GM12878 (cell line): ENCODE measurements at regions not wholly inside any gene's neighbourhood (a gene's known extent, or its start where the extent isn't known, plus 50 kb on each side); places are given as distances from the start of the nearest gene placed in this dataset.

ENCODE experiments used
- ATAC-seq: fragments of 200-7000 bp; cut with Tn5 transposase; 3 replicates; pipeline ENCODE4 v1.9.1; 2020; ENCODE audit warnings: mild to moderate bottlenecking, moderate library complexity
- BruUV-seq: library from RNA; stranded (reverse); fragments of 400-500 nt; replicated peaks from 2 replicates; lab custom pipeline; 2021; lab: Mats Ljungman, UMichigan
- CTCF ChIA-PET: fragments of 300-600 bp; sonication (Branson Sonifier 250); formaldehyde crosslinking; extraction: SDS; loops from one replicate; lab custom pipeline; 2021; ENCODE audit warnings: inconsistent platforms; lab: Yijun Ruan, JAX
- POLR2A ChIA-PET: fragments of 350-600 bp; formaldehyde crosslinking; extraction: SDS; loops from one replicate; lab custom pipeline; 2021; ENCODE audit warnings: inconsistent platforms; lab: Charles Lee
- RAD21 ChIA-PET: fragments of 300-600 bp; sonication (Branson Sonifier 250); formaldehyde crosslinking; loops from one replicate; lab custom pipeline; 2023; ENCODE audit warnings: antibody characterized with exemption; ENCODE audit not compliant: unreplicated experiment; lab: Charles Lee
- SMC1A ChIA-PET: fragments of 300-600 bp; sonication (Branson Sonifier 250); formaldehyde crosslinking; loops from one replicate; lab custom pipeline; 2023; ENCODE audit not compliant: unreplicated experiment, uncharacterized antibody; lab: Charles Lee
- DNase-seq: peaks from one replicate; pipeline ENCODE4 v3.0.0-alpha.2; 2011; ENCODE audit warnings: low read depth, low spot score
- FAIRE-seq: peaks from 3 replicates; lab custom pipeline; 2011; peaks lifted over from hg19 to GRCh38; lab: Jason Lieb, UNC
- H2AFZ ChIP-seq: 2 replicates; pipeline ENCODE4 v1.6.0; 2011; ENCODE audit warnings: low read depth, low read length, control low read depth; ENCODE audit not compliant: control insufficient read depth
- H3K27ac ChIP-seq: 2 replicates; pipeline ENCODE4 v1.5.1; 2011; ENCODE audit warnings: control low read depth; ENCODE audit not compliant: control insufficient read depth, insufficient read depth
- H3K27me3 ChIP-seq, 2 experiments: replicated peaks in 1 of 2; 2 replicates each; pipeline versions ENCODE4 v1.6.0 to v1.6.1; 2011; ENCODE audit warnings: low read length in 1 of 2; ENCODE audit not compliant: control insufficient read depth in 2 of 2, insufficient read depth in 2 of 2
- H3K36me3 ChIP-seq, 2 experiments: 2 replicates each; pipeline ENCODE4 v1.5.1; 2011; ENCODE audit warnings: low read length in 1 of 2; ENCODE audit not compliant: control insufficient read depth in 2 of 2, insufficient read depth in 2 of 2
- H3K4me1 ChIP-seq: 2 replicates; pipeline ENCODE4 v1.6.1; 2011; ENCODE audit warnings: mild to moderate bottlenecking, low read length, moderate library complexity, mixed read lengths; ENCODE audit not compliant: control insufficient read depth, insufficient read depth
- H3K4me2 ChIP-seq: 2 replicates; pipeline ENCODE4 v1.6.0; 2011; ENCODE audit warnings: control low read depth; ENCODE audit not compliant: control insufficient read depth, insufficient read depth
- H3K4me3 ChIP-seq: fragments of 200-600 bp; sonication (generic); 2 replicates; pipeline ENCODE4 v1.5.1; 2016
- H3K79me2 ChIP-seq: 2 replicates; pipeline ENCODE4 v1.6.0; 2011; ENCODE audit warnings: low read length; ENCODE audit not compliant: control insufficient read depth, insufficient read depth
- H3K9ac ChIP-seq: 2 replicates; pipeline ENCODE4 v1.8.0; 2011; ENCODE audit warnings: low read length, control low read depth, mixed read lengths; ENCODE audit not compliant: control insufficient read depth, insufficient read depth
- H3K9me3 ChIP-seq: replicated peaks from 3 replicates; pipeline ENCODE4 v1.5.1; 2011; ENCODE audit warnings: mild to moderate bottlenecking, low read length; ENCODE audit not compliant: control insufficient read depth, insufficient read depth
- H4K20me1 ChIP-seq: 2 replicates; pipeline ENCODE4 v1.6.0; 2011; ENCODE audit not compliant: control insufficient read depth, insufficient read depth
- CHD2 ChIP-seq: IDR thresholded peaks from 2 replicates; pipeline ENCODE4 v1.6.1; 2011; ENCODE audit warnings: low read depth, low read length, improper control_type of control experiment, borderline replicate concordance
- EP300 ChIP-seq, 2 experiments: fragments of 150-350 bp in 1 of 2; IDR thresholded peaks; 2 replicates each; pipeline ENCODE4 v1.6.1; 2011 to 2012; ENCODE audit warnings: low read depth in 2 of 2, low read length in 2 of 2, borderline replicate concordance in 1 of 2, improper control_type of control experiment in 1 of 2, inconsistent platforms in 1 of 2; ENCODE audit not compliant: control insufficient read depth in 1 of 2
- NKRF ChIP-seq: fragments of 450-650 bp; conservative IDR thresholded peaks from 2 replicates; pipeline ENCODE4 v1.6.1; 2017; ENCODE audit warnings: mild to moderate bottlenecking, moderate library complexity
- PAX5 ChIP-seq: IDR thresholded peaks from 2 replicates; pipeline ENCODE4 v1.6.1; 2011; ENCODE audit warnings: low read depth, low read length, borderline replicate concordance
- SPI1 ChIP-seq: IDR thresholded peaks from 2 replicates; pipeline ENCODE4 v1.6.1; 2011; ENCODE audit warnings: low read depth, mild to moderate bottlenecking, low read length, moderate library complexity, borderline replicate concordance; ENCODE audit not compliant: insufficient read depth
- SRF ChIP-seq, 2 experiments: IDR thresholded peaks; 2 replicates each; pipeline ENCODE4 v1.6.1; 2011; ENCODE audit warnings: low read depth in 2 of 2, low read length in 2 of 2, mild to moderate bottlenecking in 1 of 2, moderate library complexity in 1 of 2
- STAT1 ChIP-seq: fragments of 450-650 bp; conservative IDR thresholded peaks from 2 replicates; pipeline ENCODE4 v1.6.1; 2014; ENCODE audit warnings: antibody characterized with exemption, mild to moderate bottlenecking
- WGBS: methylation state at CpG from one replicate; pipeline ENCODE4 v1.1.6; 2016; ENCODE audit warnings: low lambda C conversion rate; ENCODE audit not compliant: insufficient replicate concordance, insufficient coverage; ENCODE audit errors: missing lambda C conversion rate; 5-methylcytosine and 5-hydroxymethylcytosine counted together
- in situ Hi-C: fragments of 300-500 bp; cut with MboI; formaldehyde crosslinking; loops from 9 replicates; pipeline ENCODE4 v1.14.3; 2018; ENCODE audit warnings: mixed read lengths
- intact Hi-C: fragments of 100-400 bp; cut with micrococcal nuclease; formaldehyde crosslinking; loops from one replicate; pipeline ENCODE4 v1.14.2; 2022; ENCODE audit not compliant: unreplicated experiment
- TF ChIP-seq, protein P1 (sequence below), 3 experiments: IDR thresholded peaks in 2 of 3; conservative IDR thresholded peaks in 1 of 3; 2 replicates each; pipeline ENCODE4 v1.5.1; 2011; ENCODE audit warnings: low read depth in 3 of 3, low read length in 3 of 3, mild to moderate bottlenecking in 3 of 3, control low read depth in 2 of 3, moderate library complexity in 2 of 3, inconsistent platforms in 1 of 3, mixed read lengths in 1 of 3; ENCODE audit not compliant: control insufficient read depth in 2 of 3, insufficient read depth in 1 of 3; ENCODE audit errors: extremely low read depth in 1 of 3
- TF ChIP-seq, protein P2 (sequence below): fragments of 450-650 bp; formaldehyde crosslinking; IDR thresholded peaks from 2 replicates; pipeline ENCODE4 v1.4.0; 2022; ENCODE audit warnings: mild to moderate bottlenecking, moderate library complexity
- TF ChIP-seq, protein P3 (sequence below): IDR thresholded peaks from 2 replicates; pipeline ENCODE4 v1.6.1; 2011; ENCODE audit warnings: mild to moderate bottlenecking, low read depth, low read length, moderate library complexity; ENCODE audit not compliant: insufficient replicate concordance

- TF ChIP-seq, protein P1, sequence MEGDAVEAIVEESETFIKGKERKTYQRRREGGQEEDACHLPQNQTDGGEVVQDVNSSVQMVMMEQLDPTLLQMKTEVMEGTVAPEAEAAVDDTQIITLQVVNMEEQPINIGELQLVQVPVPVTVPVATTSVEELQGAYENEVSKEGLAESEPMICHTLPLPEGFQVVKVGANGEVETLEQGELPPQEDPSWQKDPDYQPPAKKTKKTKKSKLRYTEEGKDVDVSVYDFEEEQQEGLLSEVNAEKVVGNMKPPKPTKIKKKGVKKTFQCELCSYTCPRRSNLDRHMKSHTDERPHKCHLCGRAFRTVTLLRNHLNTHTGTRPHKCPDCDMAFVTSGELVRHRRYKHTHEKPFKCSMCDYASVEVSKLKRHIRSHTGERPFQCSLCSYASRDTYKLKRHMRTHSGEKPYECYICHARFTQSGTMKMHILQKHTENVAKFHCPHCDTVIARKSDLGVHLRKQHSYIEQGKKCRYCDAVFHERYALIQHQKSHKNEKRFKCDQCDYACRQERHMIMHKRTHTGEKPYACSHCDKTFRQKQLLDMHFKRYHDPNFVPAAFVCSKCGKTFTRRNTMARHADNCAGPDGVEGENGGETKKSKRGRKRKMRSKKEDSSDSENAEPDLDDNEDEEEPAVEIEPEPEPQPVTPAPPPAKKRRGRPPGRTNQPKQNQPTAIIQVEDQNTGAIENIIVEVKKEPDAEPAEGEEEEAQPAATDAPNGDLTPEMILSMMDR (IDR thresholded peaks at IDR 0.05 in 2 of 3, conservative IDR thresholded peaks at IDR 0.05 in 1 of 3; ENCODE audit: control insufficient read depth in 2 of 3, extremely low read depth in 1 of 3, insufficient read depth in 1 of 3, low read depth in 3 of 3, low read length in 3 of 3) = no peak
- TF ChIP-seq CHD2 (no peak), SRF (IDR thresholded peaks at IDR 0.05; ENCODE audit: low read depth in 2 of 2, low read length in 2 of 2) (no peak), SPI1 (no peak), STAT1 (no peak)
- TF ChIP-seq, protein P2, sequence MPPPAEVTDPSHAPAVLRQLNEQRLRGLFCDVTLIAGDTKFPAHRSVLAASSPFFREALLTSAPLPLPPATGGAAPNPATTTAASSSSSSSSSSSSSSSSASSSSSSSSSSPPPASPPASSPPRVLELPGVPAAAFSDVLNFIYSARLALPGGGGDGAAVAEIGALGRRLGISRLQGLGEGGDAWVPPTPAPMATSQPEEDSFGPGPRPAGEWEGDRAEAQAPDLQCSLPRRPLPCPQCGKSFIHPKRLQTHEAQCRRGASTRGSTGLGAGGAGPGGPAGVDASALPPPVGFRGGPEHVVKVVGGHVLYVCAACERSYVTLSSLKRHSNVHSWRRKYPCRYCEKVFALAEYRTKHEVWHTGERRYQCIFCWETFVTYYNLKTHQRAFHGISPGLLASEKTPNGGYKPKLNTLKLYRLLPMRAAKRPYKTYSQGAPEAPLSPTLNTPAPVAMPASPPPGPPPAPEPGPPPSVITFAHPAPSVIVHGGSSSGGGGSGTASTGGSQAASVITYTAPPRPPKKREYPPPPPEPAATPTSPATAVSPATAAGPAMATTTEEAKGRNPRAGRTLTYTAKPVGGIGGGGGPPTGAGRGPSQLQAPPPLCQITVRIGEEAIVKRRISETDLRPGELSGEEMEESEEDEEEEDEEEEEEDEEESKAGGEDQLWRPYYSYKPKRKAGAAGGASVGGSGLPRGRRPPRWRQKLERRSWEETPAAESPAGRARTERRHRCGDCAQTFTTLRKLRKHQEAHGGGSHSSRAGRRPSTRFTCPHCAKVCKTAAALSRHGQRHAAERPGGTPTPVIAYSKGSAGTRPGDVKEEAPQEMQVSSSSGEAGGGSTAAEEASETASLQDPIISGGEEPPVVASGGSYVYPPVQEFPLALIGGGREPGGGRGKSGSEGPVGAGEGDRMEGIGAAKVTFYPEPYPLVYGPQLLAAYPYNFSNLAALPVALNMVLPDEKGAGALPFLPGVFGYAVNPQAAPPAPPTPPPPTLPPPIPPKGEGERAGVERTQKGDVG (CRISPR knock-in tag) = no peak
Measured at GRCh38 chr4:144204431-144204830, 63.9 kb upstream of the GYPA start (continued).

DNA sequence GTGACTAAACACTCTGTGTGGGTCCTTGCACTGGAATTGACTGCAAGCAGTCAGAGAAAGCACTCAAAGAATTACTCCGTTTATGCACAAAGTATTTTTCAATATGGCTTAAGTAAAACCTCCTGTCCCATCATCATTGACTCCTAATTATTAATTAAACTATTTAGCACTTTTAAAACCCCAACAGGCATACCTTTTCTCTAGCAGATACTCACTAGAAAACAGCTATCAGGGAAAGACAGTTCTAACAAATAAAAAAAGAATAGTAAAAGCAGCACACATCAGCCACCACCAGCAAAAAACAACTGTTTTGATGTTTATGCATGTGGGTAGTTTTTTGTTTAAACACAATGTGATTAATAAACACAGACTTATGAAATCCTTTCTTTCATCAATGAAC lies 66.2 kb upstream of the GYPA start:
- 0% methylated on average over 1 of the region's 1 CpG for WGBS
- FAIRE-seq (no peak), ATAC-seq (no peak), DNase-seq (no peak)
- BruUV-seq = no TSS peak
- POLR2A ChIA-PET = no interaction called here
- H3K36me3 ChIP-seq = no peaks in the 10 kb centered on the region
- H3K27me3 ChIP-seq = no peaks in the 10 kb centered on the region
- no peak overlapping the region for H3K4me2 ChIP-seq
- H3K79me2 ChIP-seq = no peaks in the 10 kb centered on the region
- H2AFZ ChIP-seq = no peak overlapping the region
- intact Hi-C loops = no loop called here
- no peaks in the 10 kb centered on the region for H3K4me1 ChIP-seq
- no peak overlapping the region for H3K4me3 ChIP-seq
- in situ Hi-C loops = no loop called here
- SMC1A ChIA-PET = interaction anchor here (1.1 kb wide), 1 partner anchor 868 kb away, joined by 4 read pairs; no protein-coding TSS in a partner anchor
- RAD21 ChIA-PET = no interaction called here
- H3K9ac ChIP-seq = no peak overlapping the region
- H4K20me1 ChIP-seq = no peaks in the 10 kb centered on the region
- no peak for TF ChIP-seq CHD2
- TF ChIP-seq PAX5 = no peak
- no peak for TF ChIP-seq NKRF
- TF ChIP-seq EP300 (IDR thresholded peaks at IDR 0.05; ENCODE audit: borderline replicate concordance in 1 of 2, control insufficient read depth in 1 of 2, low read depth in 2 of 2, low read length in 2 of 2) = no peak
- TF ChIP-seq, protein P3, sequence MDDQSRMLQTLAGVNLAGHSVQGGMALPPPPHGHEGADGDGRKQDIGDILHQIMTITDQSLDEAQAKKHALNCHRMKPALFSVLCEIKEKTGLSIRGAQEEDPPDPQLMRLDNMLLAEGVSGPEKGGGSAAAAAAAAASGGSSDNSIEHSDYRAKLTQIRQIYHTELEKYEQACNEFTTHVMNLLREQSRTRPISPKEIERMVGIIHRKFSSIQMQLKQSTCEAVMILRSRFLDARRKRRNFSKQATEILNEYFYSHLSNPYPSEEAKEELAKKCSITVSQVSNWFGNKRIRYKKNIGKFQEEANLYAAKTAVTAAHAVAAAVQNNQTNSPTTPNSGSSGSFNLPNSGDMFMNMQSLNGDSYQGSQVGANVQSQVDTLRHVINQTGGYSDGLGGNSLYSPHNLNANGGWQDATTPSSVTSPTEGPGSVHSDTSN = no peak
- H3K9me3 ChIP-seq = no peaks in the 10 kb centered on the region
- H3K27ac ChIP-seq = no peak overlapping the region
- CTCF ChIA-PET = no interaction called here
